Upper lobe of right lung (tissue), 1 donor: ENCODE measurements at regions not wholly inside any gene's neighbourhood (a gene's known extent, or its start where the extent isn't known, plus 50 kb on each side); places are given as distances from the start of the nearest gene placed in this dataset.
A peak's percentile ranks its signal among the peaks of the same experiment; 100 is the strongest.

Experiments used
- ATAC-seq: fragments of 200-7000 bp; cut with Tn5 transposase; one replicate; pipeline ENCODE4 v1.9.1; 2020; ENCODE audit warnings: mild to moderate bottlenecking, moderate library complexity
- DNase-seq: peaks from one replicate; pipeline ENCODE4 v3.0.0-alpha.2; 2020
- H3K27ac ChIP-seq: fragments of 200-600 bp; one replicate; pipeline ENCODE4 v1.8.0; 2022
- H3K27me3 ChIP-seq: fragments of 200-600 bp; one replicate; pipeline ENCODE4 v1.8.0; 2022; ENCODE audit warnings: mild to moderate bottlenecking
- H3K36me3 ChIP-seq: fragments of 200-600 bp; one replicate; pipeline ENCODE4 v1.8.0; 2022
- H3K4me1 ChIP-seq: fragments of 200-600 bp; one replicate; pipeline ENCODE4 v1.8.0; 2022
- H3K4me3 ChIP-seq: fragments of 200-600 bp; one replicate; pipeline ENCODE4 v1.8.0; 2022; ENCODE audit warnings: mild to moderate bottlenecking
- H3K9me3 ChIP-seq: fragments of 200-600 bp; one replicate; pipeline ENCODE4 v1.8.0; 2022
- CTCF ChIP-seq: fragments of 200-600 bp; IDR thresholded peaks from one replicate; pipeline ENCODE4 v1.8.0; 2022; ENCODE audit warnings: antibody characterized with exemption
- intact Hi-C: fragments of 100-400 bp; cut with DNase I; formaldehyde crosslinking; loops from one replicate; pipeline ENCODE4 v1.11.0; 2022
- donor health status: DM: no; HTN: yes; CAD: no; lungs with severe emphysema.

DNA sequence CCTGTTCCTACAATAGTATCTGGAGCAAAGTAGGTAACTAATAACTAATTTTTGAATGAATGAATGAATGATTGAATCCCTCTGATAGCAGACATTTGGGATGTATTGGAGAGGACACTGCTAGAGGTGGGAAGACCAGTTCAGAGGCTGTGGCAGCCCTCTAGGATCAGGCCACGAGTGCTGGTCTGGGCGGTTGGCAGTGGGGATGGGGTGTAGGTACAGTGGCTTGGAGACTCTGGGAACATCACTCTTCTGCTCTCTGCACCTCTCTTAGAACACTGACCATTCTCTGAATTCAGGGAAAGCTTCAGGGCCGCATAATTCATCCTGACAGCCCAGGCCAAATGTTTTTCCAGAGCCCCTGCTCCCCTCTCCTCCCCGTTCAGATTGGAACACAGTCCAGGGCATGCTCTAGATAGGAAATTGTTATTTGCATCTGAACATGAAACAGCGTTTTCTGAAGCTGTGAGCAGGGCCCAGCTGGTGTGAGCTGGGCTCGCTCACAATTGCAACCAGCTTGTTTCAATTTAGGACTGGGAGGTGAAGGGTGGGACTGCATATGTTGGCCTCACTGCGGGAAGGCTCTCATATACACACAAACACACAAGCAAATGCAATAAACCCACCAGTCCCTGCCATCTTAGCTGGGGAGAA is 253.1 kb upstream of the USP24 start:
- peak; percentile 29 for ATAC-seq
- DNase-seq, result no peak
- intact Hi-C loops, result no loop called here
- TF ChIP-seq CTCF, result no peak
- no peak overlapping the region for H3K27ac ChIP-seq
- H3K4me1 ChIP-seq, result no peaks in the 10 kb centered on the region
- no peaks in the 10 kb centered on the region for H3K36me3 ChIP-seq
- no peaks in the 10 kb centered on the region for H3K27me3 ChIP-seq
- no peaks in the 10 kb centered on the region for H3K9me3 ChIP-seq
- no peak overlapping the region for H3K4me3 ChIP-seq

DNA sequence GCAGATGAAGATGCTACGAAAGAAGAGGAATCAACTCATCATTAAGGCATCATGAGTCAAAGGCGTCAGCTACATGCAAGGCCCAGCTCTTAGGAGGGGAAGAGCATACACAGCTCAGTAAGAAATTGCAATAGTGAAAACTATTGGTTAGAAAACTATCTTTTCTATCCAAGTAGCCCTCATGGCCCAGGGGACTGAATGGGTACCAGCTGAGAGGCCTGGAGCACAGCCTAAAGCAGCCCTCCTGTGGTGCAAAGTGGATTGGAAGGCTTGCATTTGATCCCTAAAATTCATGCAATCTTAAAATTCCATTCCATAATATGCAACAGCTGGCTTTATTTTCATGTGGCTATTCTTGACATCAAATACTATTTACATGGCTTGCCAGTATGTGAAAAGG is 251.8 kb upstream of the USP24 start:
- intact Hi-C loops, result no loop called here
- Histone ChIP-seq H3K36me3 (no peaks in the 10 kb centered on the region), H3K27ac (no peak overlapping the region), H3K27me3 (no peaks in the 10 kb centered on the region), H3K9me3 (no peaks in the 10 kb centered on the region), H3K4me3 (no peak overlapping the region), H3K4me1 (no peaks in the 10 kb centered on the region)
- DNase-seq (no peak), ATAC-seq (no peak)
- TF ChIP-seq CTCF, result no peak

DNA sequence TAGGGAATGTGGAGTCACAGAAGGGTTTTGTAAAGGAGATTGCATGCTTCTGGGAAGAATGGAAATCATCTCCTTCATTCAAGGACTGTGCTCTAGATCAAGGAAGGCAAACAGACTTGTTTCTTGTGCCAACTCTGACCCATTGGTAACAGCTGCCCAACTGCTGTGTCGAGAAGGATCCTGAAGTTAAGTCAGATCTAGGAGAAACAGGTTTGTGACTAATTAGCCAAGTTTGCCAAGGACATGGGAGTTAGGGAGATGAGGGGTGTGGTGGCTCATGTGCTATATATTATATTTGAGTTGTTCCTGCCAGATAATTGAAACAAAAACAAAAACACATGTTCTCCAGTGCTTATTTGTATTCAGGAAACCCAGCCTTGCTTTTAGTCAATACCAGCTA is 251.2 kb upstream of the USP24 start:
- no peak for TF ChIP-seq CTCF
- DNase-seq (no peak), ATAC-seq (peak; percentile 40)
- no peaks in the 10 kb centered on the region for H3K27me3 ChIP-seq
- no peak overlapping the region for H3K4me3 ChIP-seq
- H3K27ac ChIP-seq, result no peak overlapping the region
- no peaks in the 10 kb centered on the region for H3K4me1 ChIP-seq
- H3K9me3 ChIP-seq, result no peaks in the 10 kb centered on the region
- intact Hi-C loops, result no loop called here
- no peaks in the 10 kb centered on the region for H3K36me3 ChIP-seq

DNA sequence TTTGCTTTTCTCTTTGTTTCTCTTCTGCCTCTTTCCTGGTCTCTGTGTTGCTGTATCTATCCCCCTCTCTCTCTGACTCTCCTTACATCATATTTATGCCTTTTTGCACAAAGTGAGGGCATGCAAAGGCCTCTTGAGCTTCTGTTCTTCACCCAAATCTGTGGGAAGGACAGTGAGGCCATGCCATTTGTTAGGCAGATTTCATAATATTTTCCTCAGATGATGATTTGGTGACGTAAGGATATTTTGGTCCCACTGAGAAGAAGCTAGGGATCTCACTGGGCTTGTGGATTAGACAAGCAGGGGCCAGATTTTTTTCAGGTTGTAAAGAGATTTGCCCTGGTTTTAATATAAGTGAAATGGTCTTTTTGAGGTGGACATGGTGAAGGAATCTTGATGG is 249.4 kb upstream of the USP24 start:
- Histone ChIP-seq H3K27ac (no peak overlapping the region), H3K4me1 (no peaks in the 10 kb centered on the region), H3K4me3 (no peak overlapping the region), H3K9me3 (no peaks in the 10 kb centered on the region), H3K27me3 (no peaks in the 10 kb centered on the region), H3K36me3 (no peaks in the 10 kb centered on the region)
- no peak for DNase-seq
- intact Hi-C loops, result no loop called here
- TF ChIP-seq CTCF, result no peak
- no peak for ATAC-seq

GRCh38 chr1:55463814-55464475 is 248.8 kb upstream of the USP24 start:
- Histone ChIP-seq H3K9me3 (no peaks in the 10 kb centered on the region), H3K27me3 (no peaks in the 10 kb centered on the region), H3K27ac (no peak overlapping the region), H3K4me3 (no peak overlapping the region), H3K4me1 (no peaks in the 10 kb centered on the region), H3K36me3 (no peaks in the 10 kb centered on the region)
- no peak for ATAC-seq
- no peak for DNase-seq
- intact Hi-C loops, result no loop called here
- no peak for TF ChIP-seq CTCF
